Body of pancreas (tissue), 4 donors: ENCODE measurements at regions not wholly inside any gene's neighbourhood (a gene's known extent, or its start where the extent isn't known, plus 50 kb on each side); places are given as distances from the start of the nearest gene placed in this dataset.

Experiments used
- ATAC-seq: fragments of 150-250 bp; one replicate; pipeline ENCODE4 v1.9.1; 2016
- DNase-seq, 4 donors: peaks; one replicate each; pipeline ENCODE4 v3.0.0-alpha.2; 2019
- H3K27ac ChIP-seq, 4 donors: fragments of 200-600 bp; sonication (generic); 1 replicate in 3 of 4; 2 replicates in 1 of 4; pipeline versions ENCODE4 v1.5.1 to v1.6.1; 2016 to 2019; ENCODE audit warnings: mild to moderate bottlenecking in 1 of 4, mixed read lengths in 1 of 4, moderate library complexity in 1 of 4
- H3K27me3 ChIP-seq, 2 donors: fragments of 200-600 bp; sonication (generic); one replicate each; pipeline ENCODE4 v1.6.0; 2016; ENCODE audit warnings: mild to moderate bottlenecking in 1 of 2
- H3K36me3 ChIP-seq, 2 donors: fragments of 200-600 bp; sonication (generic); replicated peaks in 1 of 2; 2 replicates each; pipeline ENCODE4 v1.5.1; 2016; ENCODE audit warnings: low read depth in 2 of 2; ENCODE audit not compliant: insufficient read depth in 1 of 2
- H3K4me1 ChIP-seq: fragments of 200-600 bp; sonication (generic); one replicate; pipeline ENCODE4 v1.6.0; 2016
- H3K4me3 ChIP-seq, 2 donors: fragments of 200-600 bp; sonication (generic); 1 replicate in 1 of 2; 2 replicates in 1 of 2; pipeline ENCODE4 v1.5.1; 2016 to 2019
- H3K9me3 ChIP-seq, 3 donors: fragments of 200-600 bp; sonication (generic); 1 replicate in 2 of 3; 2 replicates in 1 of 3; pipeline ENCODE4 v1.5.1; 2016
- CTCF ChIP-seq, 7 experiments: fragments of 450-650 bp in 4 of 7; fragments of 200-600 bp in 3 of 7; sonication (generic) in 3 of 7; IDR thresholded peaks; one replicate each; pipeline ENCODE4 v1.5.1; 2016 to 2019; ENCODE audit warnings: antibody characterized with exemption in 7 of 7
- POLR2A ChIP-seq, 3 donors: fragments of 450-650 bp; IDR thresholded peaks; one replicate each; pipeline ENCODE4 v1.6.1; 2016; ENCODE audit warnings: antibody characterized with exemption in 3 of 3, mild to moderate bottlenecking in 2 of 3
- WGBS, 2 donors: methylation state at CpG; one replicate each; pipeline ENCODE4 v1.1.5; 2017; 5-methylcytosine and 5-hydroxymethylcytosine counted together
- intact Hi-C: fragments of 100-400 bp; cut with DNase I; formaldehyde crosslinking; loops from one replicate; pipeline ENCODE4 v1.15.1; 2023

GRCh38 chr1:195466639-195467038 is 1141.6 kb downstream of the KCNT2 start:
- TF ChIP-seq CTCF (IDR thresholded peaks at IDR 0.05), result no peak
- TF ChIP-seq POLR2A (IDR thresholded peaks at IDR 0.05), result no peak
- DNase-seq (no peak), ATAC-seq (no peak)
- Histone ChIP-seq H3K27ac (no peak overlapping the region), H3K36me3 (no peaks in the 10 kb centered on the region), H3K9me3 (no peaks in the 10 kb centered on the region), H3K27me3 (no peaks in the 10 kb centered on the region), H3K4me1 (no peaks in the 10 kb centered on the region), H3K4me3 (no peak overlapping the region)
- 56 to 68% methylated on average over 1 of the region's 1 CpG for WGBS, 2 donors
- intact Hi-C loops, result no loop called here

DNA sequence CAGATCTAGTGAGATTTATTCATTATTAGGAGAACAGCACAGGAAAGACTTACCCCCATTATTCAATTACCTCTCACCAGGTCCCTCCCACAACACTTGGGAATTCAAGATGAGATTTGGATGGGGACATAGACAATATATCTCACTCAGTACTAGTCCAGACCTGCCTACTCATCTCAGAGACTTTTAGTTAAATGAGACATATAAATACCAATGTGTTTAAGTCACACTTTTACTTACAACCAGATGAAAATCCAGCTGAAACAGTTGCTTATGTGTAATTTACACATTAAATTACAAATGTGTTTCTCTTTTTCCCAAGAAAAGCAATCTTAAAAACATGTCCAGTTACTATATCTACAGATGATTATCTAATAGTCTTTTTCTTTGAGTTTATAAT is 1145.6 kb downstream of the KCNT2 start:
- TF ChIP-seq POLR2A (IDR thresholded peaks at IDR 0.05) (no peak), CTCF (IDR thresholded peaks at IDR 0.05) (no peak)
- Histone ChIP-seq H3K27me3 (no peaks in the 10 kb centered on the region), H3K36me3 (no peaks in the 10 kb centered on the region), H3K9me3 (no peaks in the 10 kb centered on the region), H3K4me1 (no peaks in the 10 kb centered on the region), H3K27ac (no peak overlapping the region), H3K4me3 (no peak overlapping the region)
- intact Hi-C loops, result no loop called here
- DNase-seq, result no peak
- no peak for ATAC-seq

DNA sequence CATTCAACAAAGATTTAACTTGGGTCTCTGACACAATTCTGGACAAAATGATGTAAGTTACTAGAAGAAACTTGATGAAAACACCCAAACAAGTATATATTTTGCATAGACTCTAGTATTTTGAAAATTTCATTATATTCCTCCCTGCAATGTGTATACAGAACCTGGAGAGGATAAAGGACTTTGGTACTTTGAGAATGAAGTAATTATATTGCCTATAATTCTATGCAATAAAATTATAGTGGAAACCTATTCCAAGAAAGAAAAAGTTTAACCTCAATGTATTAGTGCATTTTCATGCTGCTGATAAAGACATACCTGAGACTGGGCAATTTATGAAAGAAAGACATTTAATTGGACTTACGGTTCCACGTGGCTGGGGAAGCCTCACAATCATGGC is 1146.1 kb downstream of the KCNT2 start:
- ATAC-seq, result no peak
- WGBS, 2 donors, result 54 to 67% methylated on average over 2 of the region's 2 CpGs
- Histone ChIP-seq H3K36me3 (no peaks in the 10 kb centered on the region), H3K27ac (no peak overlapping the region), H3K27me3 (no peaks in the 10 kb centered on the region), H3K9me3 (no peaks in the 10 kb centered on the region), H3K4me3 (no peak overlapping the region), H3K4me1 (no peaks in the 10 kb centered on the region)
- intact Hi-C loops, result no loop called here
- no peak for DNase-seq
- TF ChIP-seq CTCF (IDR thresholded peaks at IDR 0.05), result no peak
- no peak for TF ChIP-seq POLR2A (IDR thresholded peaks at IDR 0.05)

- H3K27ac ChIP-seq, result no peak overlapping the region
- TF ChIP-seq CTCF (IDR thresholded peaks at IDR 0.05) (no peak), POLR2A (IDR thresholded peaks at IDR 0.05) (no peak)
Measured at GRCh38 chr1:195458365-195458764, 1149.9 kb downstream of the KCNT2 start.

DNA sequence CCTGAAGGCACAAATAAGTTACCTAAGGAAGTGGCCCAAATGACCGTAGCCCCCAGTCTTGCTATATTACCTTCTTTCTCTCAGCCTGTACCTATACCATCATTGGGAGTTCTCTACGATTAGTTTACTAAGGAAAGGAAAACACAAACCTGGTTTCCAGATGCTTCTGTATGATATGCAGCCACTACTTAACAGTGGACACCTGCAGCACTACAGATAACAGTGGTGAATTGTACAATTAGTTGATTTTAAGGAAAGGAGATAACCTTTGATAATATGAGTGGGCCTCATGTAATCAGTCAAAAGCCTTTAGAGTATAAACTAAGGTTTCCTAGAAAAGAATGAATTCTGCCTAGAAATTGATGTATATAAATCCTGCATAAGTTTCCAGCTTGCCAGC is 1157.4 kb downstream of the KCNT2 start:
- TF ChIP-seq CTCF (IDR thresholded peaks at IDR 0.05), result no peak
- TF ChIP-seq POLR2A (IDR thresholded peaks at IDR 0.05), result no peak
- Histone ChIP-seq H3K27ac (no peak overlapping the region), H3K4me1 (no peaks in the 10 kb centered on the region), H3K36me3 (no peaks in the 10 kb centered on the region), H3K9me3 (no peaks in the 10 kb centered on the region), H3K4me3 (no peak overlapping the region), H3K27me3 (no peaks in the 10 kb centered on the region)
- DNase-seq (no peak), ATAC-seq (no peak)
- WGBS, 2 donors, result 26 to 49% methylated on average over 2 of the region's 2 CpGs
- intact Hi-C loops, result no loop called here

More at GRCh38 chr1:195458365-195458764, 1149.9 kb downstream of the KCNT2 start:
- Histone ChIP-seq H3K4me1 (no peaks in the 10 kb centered on the region), H3K4me3 (no peak overlapping the region), H3K9me3 (no peaks in the 10 kb centered on the region), H3K27me3 (no peaks in the 10 kb centered on the region), H3K36me3 (no peaks in the 10 kb centered on the region)
- ATAC-seq, result no peak
- no peak for DNase-seq
- intact Hi-C loops, result no loop called here
